K562 (cell line): ENCODE measurements at regions not wholly inside any gene's neighbourhood (a gene's known extent, or its start where the extent isn't known, plus 50 kb on each side); places are given as distances from the start of the nearest gene placed in this dataset.

Experiments
- ATAC-seq: fragments of 200-7000 bp; cut with Tn5 transposase; 3 replicates; pipeline ENCODE4 v1.9.1; 2020; ENCODE audit warnings: moderate library complexity
- BruUV-seq: library from RNA; stranded (reverse); fragments of 400-500 nt; replicated peaks from 2 replicates; lab custom pipeline; 2021; lab: Mats Ljungman, UMichigan
- CTCF ChIA-PET: fragments of 300-600 bp; formaldehyde crosslinking; extraction: SDS; loops from one replicate; lab custom pipeline; 2021; ENCODE audit warnings: low intra/inter-chr PET ratio; lab: Yijun Ruan, JAX
- POLR2A ChIA-PET: fragments of 300-600, 350-650 bp; sonication (Branson Sonifier 250); formaldehyde crosslinking; extraction: SDS; loops from one replicate; lab custom pipeline; 2021; ENCODE audit warnings: antibody characterized with exemption, inconsistent platforms; lab: Yijun Ruan, JAX
- DNase-seq, 4 experiments: peaks; one replicate each; pipeline versions ENCODE4 v3.0.0 to v3.0.0-alpha.2; 2011 to 2018; ENCODE audit warnings: low spot score in 3 of 4, mixed read lengths in 3 of 4; ENCODE audit errors: extremely low read depth in 1 of 4
- FAIRE-seq: peaks from 2 replicates; lab custom pipeline; 2011; peaks lifted over from hg19 to GRCh38; lab: Jason Lieb, UNC
- H2AFZ ChIP-seq: 2 replicates; pipeline ENCODE4 v1.6.0; 2011; ENCODE audit warnings: low read depth, low read length, control low read depth, inconsistent platforms
- H3K27ac ChIP-seq: fragments of 200-600 bp; 3 replicates; pipeline ENCODE4 v1.8.0; 2011; ENCODE audit warnings: low read depth, mild to moderate bottlenecking, control low read depth, inconsistent platforms, low read length, moderate library complexity, mixed read lengths; ENCODE audit errors: extremely low read depth
- H3K27me3 ChIP-seq, 2 experiments: fragments of 300-600 bp in 1 of 2; 2 replicates in 1 of 2; 3 replicates in 1 of 2; pipeline versions ENCODE4 v1.6.0 to v1.8.0; 2011; ENCODE audit warnings: inconsistent platforms in 2 of 2, low read length in 2 of 2, mild to moderate bottlenecking in 1 of 2, mixed read lengths in 1 of 2, moderate library complexity in 1 of 2; ENCODE audit not compliant: control insufficient read depth in 2 of 2, insufficient read depth in 2 of 2
- H3K36me3 ChIP-seq: fragments of 300-600 bp; 3 replicates; pipeline ENCODE4 v1.8.0; 2011; ENCODE audit warnings: mild to moderate bottlenecking, low read length, inconsistent platforms; ENCODE audit not compliant: control insufficient read depth, insufficient read depth
- H3K4me1 ChIP-seq, 2 experiments: fragments of 200-600 bp in 1 of 2; replicated peaks in 1 of 2; 2 replicates in 1 of 2; 3 replicates in 1 of 2; pipeline versions ENCODE4 v1.5.1 to v1.8.0; 2011; ENCODE audit warnings: inconsistent platforms in 2 of 2, low read length in 2 of 2, mild to moderate bottlenecking in 1 of 2, mixed read lengths in 1 of 2, moderate library complexity in 1 of 2; ENCODE audit not compliant: control insufficient read depth in 2 of 2, insufficient read depth in 2 of 2
- H3K4me2 ChIP-seq: 2 replicates; pipeline ENCODE4 v1.6.1; 2011; ENCODE audit warnings: low read length, control low read depth, inconsistent platforms, mixed read lengths; ENCODE audit not compliant: insufficient read depth
- H3K4me3 ChIP-seq: fragments of 200-600 bp; sonication (generic), shearing (Covaris generic); 2 replicates; pipeline ENCODE4 v1.5.1; 2016; ENCODE audit warnings: control low read depth, inconsistent platforms
- H3K79me2 ChIP-seq: fragments of 200-600 bp; 3 replicates; pipeline ENCODE4 v1.8.0; 2011; ENCODE audit warnings: low read length, inconsistent platforms; ENCODE audit not compliant: control insufficient read depth, insufficient read depth
- H3K9ac ChIP-seq, 2 experiments: 2 replicates each; pipeline versions ENCODE4 v1.6.0 to v1.6.1; 2011; ENCODE audit warnings: low read depth in 2 of 2, low read length in 2 of 2, control low read depth in 1 of 2, inconsistent platforms in 1 of 2, mild to moderate bottlenecking in 1 of 2, mixed read lengths in 1 of 2; ENCODE audit not compliant: insufficient read depth in 1 of 2
- H3K9me1 ChIP-seq: one replicate; pipeline ENCODE4 v1.6.0; 2011; ENCODE audit warnings: inconsistent platforms, mild to moderate bottlenecking, low read length, moderate library complexity; ENCODE audit not compliant: control insufficient read depth, insufficient read depth
- H3K9me3 ChIP-seq: replicated peaks from 2 replicates; pipeline ENCODE4 v1.5.1; 2011; ENCODE audit warnings: low read depth, low read length, inconsistent platforms; ENCODE audit not compliant: control insufficient read depth, insufficient read depth
- H4K20me1 ChIP-seq: replicated peaks from 2 replicates; pipeline ENCODE4 v1.6.1; 2011; ENCODE audit warnings: low read length, inconsistent platforms, mixed read lengths; ENCODE audit not compliant: control insufficient read depth, insufficient read depth
- CHD2 ChIP-seq: IDR thresholded peaks from 2 replicates; pipeline ENCODE4 v1.6.1; 2011; ENCODE audit warnings: low read depth, low read length
- GATA2 ChIP-seq: sonication (generic); formaldehyde crosslinking; IDR thresholded peaks from 2 replicates; pipeline ENCODE4 v1.4.0; 2020; ENCODE audit warnings: mild to moderate bottlenecking, missing genetic modification reagents
- HMGN3 ChIP-seq: IDR thresholded peaks from 2 replicates; pipeline ENCODE4 v1.6.1; 2011; ENCODE audit warnings: borderline replicate concordance, low read depth, mild to moderate bottlenecking, mixed read lengths, low read length; ENCODE audit not compliant: insufficient read length; ENCODE audit errors: extremely low read depth
- MCM2 ChIP-seq: fragments of 450-650 bp; IDR thresholded peaks from 2 replicates; pipeline ENCODE4 v1.6.1; 2017; ENCODE audit warnings: low read depth, mild to moderate bottlenecking
- NFE2 ChIP-seq: IDR thresholded peaks from 2 replicates; pipeline ENCODE4 v1.6.1; 2014; ENCODE audit warnings: antibody characterized with exemption, low read depth
- SETDB1 ChIP-seq: IDR thresholded peaks from one replicate; pipeline ENCODE4 v1.6.1; 2012; ENCODE audit warnings: low read length, control low read depth, inconsistent platforms
- SP2 ChIP-seq: IDR thresholded peaks from 2 replicates; pipeline ENCODE4 v1.6.1; 2011; ENCODE audit warnings: mild to moderate bottlenecking, low read depth, low read length, moderate library complexity; ENCODE audit not compliant: poor library complexity, severe bottlenecking; ENCODE audit errors: extremely low read depth
- ZNF124 ChIP-seq: sonication (generic); formaldehyde crosslinking; IDR thresholded peaks from 2 replicates; pipeline ENCODE4 v1.8.1; 2022; ENCODE audit warnings: missing genetic modification reagents
- ZNF140 ChIP-seq: fragments of 250-450 bp; sonication (Bioruptor Pico); IDR thresholded peaks from 2 replicates; pipeline ENCODE4 v1.8.0; 2021; ENCODE audit warnings: moderate library complexity, mild to moderate bottlenecking, inconsistent platforms
- ZNF184 ChIP-seq: sonication (generic); formaldehyde crosslinking; IDR thresholded peaks from 2 replicates; pipeline ENCODE4 v1.5.0; 2020; ENCODE audit warnings: missing genetic modification reagents
- ZNF311 ChIP-seq: fragments of 250-450 bp; sonication (Bioruptor Pico); IDR thresholded peaks from 2 replicates; pipeline ENCODE4 v1.4.0; 2020; ENCODE audit warnings: mild to moderate bottlenecking, moderate library complexity
- ZNF445 ChIP-seq: fragments of 250-450 bp; sonication (Bioruptor Pico); IDR thresholded peaks from 2 replicates; pipeline ENCODE4 v1.4.0; 2020; ENCODE audit warnings: low read depth, mild to moderate bottlenecking, moderate library complexity
- WGBS: fragments of 100-300 bp; shearing (Covaris generic); methylation state at CpG from one replicate; pipeline ENCODE4 v1.1.6; 2016; ENCODE audit warnings: low coverage, mixed read lengths; ENCODE audit not compliant: insufficient coverage; ENCODE audit errors: missing lambda C conversion rate; 5-methylcytosine and 5-hydroxymethylcytosine counted together
- in situ Hi-C: fragments of 300-500 bp; cut with MboI; formaldehyde crosslinking; loops from 4 replicates; pipeline ENCODE4 v1.15.0; 2018; ENCODE audit warnings: inconsistent platforms, mixed read lengths
- intact Hi-C: fragments of 100-400 bp; cut with micrococcal nuclease; formaldehyde crosslinking; loops from 2 replicates; pipeline ENCODE4 v1.14.2; 2022
- TF ChIP-seq, protein P1 (sequence below): fragments of 150-350 bp; IDR thresholded peaks from 2 replicates; pipeline ENCODE4 v1.6.1; 2014; ENCODE audit warnings: low read depth, mild to moderate bottlenecking, low read length, borderline replicate concordance
- TF ChIP-seq, protein P2 (sequence below): fragments of 450-650 bp; formaldehyde crosslinking; IDR thresholded peaks from 2 replicates; pipeline ENCODE4 v1.4.0; 2020; ENCODE audit warnings: mild to moderate bottlenecking

GRCh38 chr4:136106753-136107152 lies 1425.5 kb downstream of the PCDH18 start:
- DNase-seq (no peak), ATAC-seq (no peak), FAIRE-seq (no peak)
- ChIA-PET CTCF (no interaction called here), POLR2A (no interaction called here)
- no TSS peak for BruUV-seq
- intact Hi-C loops = no loop called here
- no peak overlapping the region for H2AFZ ChIP-seq
- in situ Hi-C loops = no loop called here
- H3K4me1 ChIP-seq = no peaks in the 10 kb centered on the region
- H3K9ac ChIP-seq = no peak overlapping the region
- H4K20me1 ChIP-seq = no peaks in the 10 kb centered on the region
- H3K36me3 ChIP-seq = no peaks in the 10 kb centered on the region
- H3K9me3 ChIP-seq = 0 out of 2 replicates have a peak, but pooled peaks cover under 1% of the 10 kb centered on the region
- H3K4me2 ChIP-seq = no peak overlapping the region
- no peaks in the 10 kb centered on the region for H3K9me1 ChIP-seq
- no peaks in the 10 kb centered on the region for H3K79me2 ChIP-seq
- no peak overlapping the region for H3K27ac ChIP-seq
- H3K27me3 ChIP-seq = no peaks in the 10 kb centered on the region
- TF ChIP-seq HMGN3 (no peak), GATA2 (CRISPR knock-in tag) (no peak), ZNF445 (no peak), ZNF124 (no peak), SETDB1 (no peak), MCM2 (no peak), NFE2 (no peak), ZNF311 (CRISPR knock-in tag) (no peak), CHD2 (no peak), ZNF184 (no peak), SP2 (no peak), ZNF140 (CRISPR knock-in tag) (no peak)
- TF ChIP-seq, protein P1, sequence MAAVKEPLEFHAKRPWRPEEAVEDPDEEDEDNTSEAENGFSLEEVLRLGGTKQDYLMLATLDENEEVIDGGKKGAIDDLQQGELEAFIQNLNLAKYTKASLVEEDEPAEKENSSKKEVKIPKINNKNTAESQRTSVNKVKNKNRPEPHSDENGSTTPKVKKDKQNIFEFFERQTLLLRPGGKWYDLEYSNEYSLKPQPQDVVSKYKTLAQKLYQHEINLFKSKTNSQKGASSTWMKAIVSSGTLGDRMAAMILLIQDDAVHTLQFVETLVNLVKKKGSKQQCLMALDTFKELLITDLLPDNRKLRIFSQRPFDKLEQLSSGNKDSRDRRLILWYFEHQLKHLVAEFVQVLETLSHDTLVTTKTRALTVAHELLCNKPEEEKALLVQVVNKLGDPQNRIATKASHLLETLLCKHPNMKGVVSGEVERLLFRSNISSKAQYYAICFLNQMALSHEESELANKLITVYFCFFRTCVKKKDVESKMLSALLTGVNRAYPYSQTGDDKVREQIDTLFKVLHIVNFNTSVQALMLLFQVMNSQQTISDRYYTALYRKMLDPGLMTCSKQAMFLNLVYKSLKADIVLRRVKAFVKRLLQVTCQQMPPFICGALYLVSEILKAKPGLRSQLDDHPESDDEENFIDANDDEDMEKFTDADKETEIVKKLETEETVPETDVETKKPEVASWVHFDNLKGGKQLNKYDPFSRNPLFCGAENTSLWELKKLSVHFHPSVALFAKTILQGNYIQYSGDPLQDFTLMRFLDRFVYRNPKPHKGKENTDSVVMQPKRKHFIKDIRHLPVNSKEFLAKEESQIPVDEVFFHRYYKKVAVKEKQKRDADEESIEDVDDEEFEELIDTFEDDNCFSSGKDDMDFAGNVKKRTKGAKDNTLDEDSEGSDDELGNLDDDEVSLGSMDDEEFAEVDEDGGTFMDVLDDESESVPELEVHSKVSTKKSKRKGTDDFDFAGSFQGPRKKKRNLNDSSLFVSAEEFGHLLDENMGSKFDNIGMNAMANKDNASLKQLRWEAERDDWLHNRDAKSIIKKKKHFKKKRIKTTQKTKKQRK = no peak
- TF ChIP-seq, protein P2, sequence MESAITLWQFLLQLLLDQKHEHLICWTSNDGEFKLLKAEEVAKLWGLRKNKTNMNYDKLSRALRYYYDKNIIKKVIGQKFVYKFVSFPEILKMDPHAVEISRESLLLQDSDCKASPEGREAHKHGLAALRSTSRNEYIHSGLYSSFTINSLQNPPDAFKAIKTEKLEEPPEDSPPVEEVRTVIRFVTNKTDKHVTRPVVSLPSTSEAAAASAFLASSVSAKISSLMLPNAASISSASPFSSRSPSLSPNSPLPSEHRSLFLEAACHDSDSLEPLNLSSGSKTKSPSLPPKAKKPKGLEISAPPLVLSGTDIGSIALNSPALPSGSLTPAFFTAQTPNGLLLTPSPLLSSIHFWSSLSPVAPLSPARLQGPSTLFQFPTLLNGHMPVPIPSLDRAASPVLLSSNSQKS (CRISPR knock-in tag) = no peak
- WGBS = 0% methylated on average over 1 of the region's 1 CpG
- no peak overlapping the region for H3K4me3 ChIP-seq
